OCI-LY3 (cell line): ENCODE measurements at regions not wholly inside any gene's neighbourhood (a gene's known extent, or its start where the extent isn't known, plus 50 kb on each side); places are given as distances from the start of the nearest gene placed in this dataset.

ENCODE experiments used
- H2AFZ ChIP-seq: fragments of 200-600, 300-600 bp; shearing (Covaris generic); 2 replicates; pipeline ENCODE4 v1.6.0; 2014; ENCODE audit warnings: antibody characterized with exemption, low read depth, low read length
- H3K27ac ChIP-seq: fragments of 200-600, 300-600 bp; sonication (generic); 2 replicates; pipeline ENCODE4 v1.5.1; 2014; ENCODE audit warnings: mild to moderate bottlenecking, low read length, moderate library complexity, mixed read lengths
- H3K27me3 ChIP-seq: fragments of 200-600, 300-600 bp; sonication (generic); 2 replicates; pipeline ENCODE4 v1.6.1; 2014; ENCODE audit warnings: low read depth, low read length, mixed read lengths
- H3K36me3 ChIP-seq: fragments of 200-600, 300-600 bp; sonication (generic); replicated peaks from 2 replicates; pipeline ENCODE3; 2014; ENCODE audit warnings: low read depth, low read length, mixed read lengths
- H3K4me1 ChIP-seq: fragments of 300-600, 200-600 bp; sonication (generic); 2 replicates; pipeline ENCODE4 v1.6.1; 2014; ENCODE audit warnings: low read length, mixed read lengths
- H3K4me2 ChIP-seq: fragments of 200-600, 300-600 bp; sonication (generic); 2 replicates; pipeline ENCODE4 v1.6.1; 2014; ENCODE audit warnings: low read length, mixed read lengths
- H3K4me3 ChIP-seq: fragments of 300-600, 200-600 bp; sonication (generic); 2 replicates; pipeline ENCODE4 v1.5.1; 2014; ENCODE audit warnings: antibody characterized with exemption, mild to moderate bottlenecking, low read length, moderate library complexity
- H3K79me2 ChIP-seq: fragments of 300-600, 200-600 bp; shearing (Covaris generic); 2 replicates; pipeline ENCODE4 v1.6.1; 2014; ENCODE audit warnings: mild to moderate bottlenecking, low read length, mixed read lengths
- H3K9ac ChIP-seq: fragments of 300-600, 200-600 bp; shearing (Covaris generic); 2 replicates; pipeline ENCODE4 v1.6.0; 2014; ENCODE audit warnings: mild to moderate bottlenecking, low read length, moderate library complexity
- H3K9me3 ChIP-seq: fragments of 200-600, 300-600 bp; shearing (Covaris generic); 2 replicates; pipeline ENCODE4 v1.6.1; 2014; ENCODE audit warnings: low read length, mixed read lengths; ENCODE audit not compliant: insufficient read depth
- H4K20me1 ChIP-seq: fragments of 200-600, 300-600 bp; sonication (generic); 2 replicates; pipeline ENCODE4 v1.6.1; 2016; ENCODE audit warnings: low read length, mixed read lengths; ENCODE audit not compliant: insufficient read depth
- CTCF ChIP-seq: fragments of 200-600, 300-600 bp; sonication (generic); IDR thresholded peaks from 2 replicates; pipeline ENCODE4 v1.5.1; 2014; ENCODE audit warnings: antibody characterized with exemption, low read length, low read depth
- EZH2phosphoT487 ChIP-seq: fragments of 200-600 bp; shearing (Covaris generic); IDR thresholded peaks from 2 replicates; pipeline ENCODE4 v1.6.1; 2018; ENCODE audit warnings: antibody characterized with exemption, mixed run types, low read depth

DNA sequence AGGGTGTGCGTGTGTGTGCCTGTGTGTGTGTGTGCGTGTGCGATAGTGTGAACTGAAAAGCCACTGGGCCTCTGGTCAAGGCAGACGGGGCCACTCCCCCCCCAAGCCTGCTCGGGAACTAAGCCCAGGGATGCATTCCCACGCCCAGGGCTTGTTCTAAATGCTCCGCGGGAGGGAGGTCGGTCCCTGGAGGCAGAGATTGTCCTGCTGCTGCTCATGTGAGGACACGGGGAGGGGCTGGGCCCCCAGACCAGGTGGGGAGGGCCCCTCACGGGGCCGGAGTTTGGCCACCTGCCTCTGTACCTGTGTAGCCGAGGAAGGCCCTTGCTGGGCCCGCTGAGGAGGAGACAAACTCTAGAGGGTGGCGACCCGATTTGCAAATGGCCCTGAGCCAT is 93.9 kb downstream of the PDGFA start:
- Histone ChIP-seq H3K79me2 (no peaks in the 10 kb centered on the region), H3K4me2 (no peak overlapping the region), H3K9ac (no peak overlapping the region), H2AFZ (no peak overlapping the region), H4K20me1 (no peaks in the 10 kb centered on the region), H3K9me3 (no peaks in the 10 kb centered on the region), H3K27me3 (no peaks in the 10 kb centered on the region), H3K4me3 (no peak overlapping the region), H3K4me1 (no peaks in the 10 kb centered on the region), H3K36me3 (no peaks in the 10 kb centered on the region), H3K27ac (no peak overlapping the region)
- TF ChIP-seq CTCF (no peak), EZH2phosphoT487 (no peak)

GRCh38 chr7:426510-426909 is 93.1 kb downstream of the PDGFA start:
- Histone ChIP-seq H3K4me3 (no peak overlapping the region), H3K4me2 (no peak overlapping the region), H3K4me1 (no peaks in the 10 kb centered on the region), H3K9me3 (no peaks in the 10 kb centered on the region), H3K9ac (no peak overlapping the region), H3K27ac (no peak overlapping the region), H3K36me3 (no peaks in the 10 kb centered on the region), H4K20me1 (no peaks in the 10 kb centered on the region), H2AFZ (no peak overlapping the region), H3K79me2 (no peaks in the 10 kb centered on the region), H3K27me3 (no peaks in the 10 kb centered on the region)
- TF ChIP-seq CTCF (no peak), EZH2phosphoT487 (no peak)

DNA sequence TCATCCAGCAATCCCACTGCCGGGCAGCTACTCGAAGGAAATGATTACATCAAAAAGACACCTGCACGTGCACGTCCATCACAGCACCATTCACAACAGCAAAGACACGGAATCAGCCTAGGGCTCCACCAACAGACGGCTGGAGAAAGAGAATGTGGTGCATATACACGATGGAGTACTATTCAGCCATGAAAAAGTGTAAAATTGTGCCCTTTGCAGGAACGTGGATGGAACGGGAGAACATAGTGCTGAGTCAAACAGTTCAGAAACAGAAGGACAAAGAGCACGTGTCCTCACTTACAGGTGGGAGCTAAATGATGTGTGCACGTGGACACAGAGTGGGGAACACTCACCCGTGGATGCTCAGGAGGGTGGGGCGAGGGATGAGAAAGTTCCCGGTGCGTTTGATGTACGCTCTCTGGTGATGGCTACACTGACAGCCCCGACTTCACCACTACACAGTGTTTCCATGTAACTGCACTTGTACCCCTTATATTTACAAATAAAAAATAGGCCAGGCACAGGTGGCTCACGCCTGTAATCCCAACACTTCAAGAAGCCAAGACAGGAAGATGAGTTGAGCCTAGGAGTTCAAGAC is 92.0 kb downstream of the PDGFA start:
- no peak overlapping the region for H2AFZ ChIP-seq
- H3K27ac ChIP-seq, result no peak overlapping the region
- H3K79me2 ChIP-seq, result no peaks in the 10 kb centered on the region
- H3K9me3 ChIP-seq, result no peaks in the 10 kb centered on the region
- no peaks in the 10 kb centered on the region for H4K20me1 ChIP-seq
- no peaks in the 10 kb centered on the region for H3K4me1 ChIP-seq
- TF ChIP-seq CTCF (no peak), EZH2phosphoT487 (no peak)
- H3K36me3 ChIP-seq, result no peaks in the 10 kb centered on the region
- no peaks in the 10 kb centered on the region for H3K27me3 ChIP-seq
- no peak overlapping the region for H3K4me3 ChIP-seq
- no peak overlapping the region for H3K9ac ChIP-seq
- no peak overlapping the region for H3K4me2 ChIP-seq

DNA sequence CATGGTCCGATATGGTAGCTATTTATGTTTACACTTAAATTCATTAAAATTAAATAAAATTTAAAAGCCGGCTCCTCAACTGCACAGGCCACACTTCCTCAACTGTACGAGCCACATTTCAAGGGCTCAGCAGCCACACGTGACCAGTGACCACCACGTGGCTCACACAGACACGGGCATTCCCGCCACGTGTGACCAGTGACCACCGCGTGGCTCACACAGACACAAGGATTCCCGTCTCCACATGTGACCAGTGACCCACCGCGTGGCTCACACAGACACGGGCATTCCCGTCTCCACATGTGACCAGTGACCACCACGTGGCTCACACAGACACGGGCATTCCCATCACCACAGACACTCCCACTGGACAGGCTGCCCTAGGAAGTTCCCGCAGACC is 91.3 kb downstream of the PDGFA start:
- Histone ChIP-seq H3K9me3 (no peaks in the 10 kb centered on the region), H3K4me1 (no peaks in the 10 kb centered on the region), H4K20me1 (no peaks in the 10 kb centered on the region), H3K4me2 (no peak overlapping the region), H3K79me2 (no peaks in the 10 kb centered on the region), H3K36me3 (no peaks in the 10 kb centered on the region), H3K27ac (no peak overlapping the region), H3K9ac (no peak overlapping the region), H2AFZ (no peak overlapping the region), H3K27me3 (no peaks in the 10 kb centered on the region), H3K4me3 (no peak overlapping the region)
- no peak for TF ChIP-seq EZH2phosphoT487
- TF ChIP-seq CTCF, result no peak
